H1 (cell line): ENCODE measurements at regions not wholly inside any gene's neighbourhood (a gene's known extent, or its start where the extent isn't known, plus 50 kb on each side); places are given as distances from the start of the nearest gene placed in this dataset.

Experiments used
- CTCF ChIA-PET: fragments of 300-600 bp; sonication (Branson Sonifier 250); formaldehyde crosslinking; loops from one replicate; lab custom pipeline; 2021; ENCODE audit not compliant: partially characterized antibody; lab: Charles Lee
- POLR2A ChIA-PET: fragments of 300-600 bp; sonication (Branson Sonifier 250); formaldehyde crosslinking; loops from one replicate; lab custom pipeline; 2021; ENCODE audit warnings: inconsistent platforms; ENCODE audit not compliant: partially characterized antibody; lab: Charles Lee
- DNase-seq, 2 experiments: peaks; one replicate each; pipeline versions ENCODE4 v3.0.0 to v3.0.0-alpha.2; 2010 to 2022; ENCODE audit warnings: low spot score in 2 of 2, low read depth in 1 of 2, mixed read lengths in 1 of 2
- FAIRE-seq: peaks from 2 replicates; lab custom pipeline; 2011; peaks lifted over from hg19 to GRCh38; lab: Jason Lieb, UNC
- H2AFZ ChIP-seq: 2 replicates; pipeline ENCODE4 v1.8.1; 2012; ENCODE audit warnings: low read length, inconsistent platforms
- H2AK5ac ChIP-seq: 2 replicates; pipeline ENCODE4 v1.6.1; 2013; ENCODE audit warnings: low read depth, low read length
- H2BK120ac ChIP-seq: replicated peaks from 2 replicates; pipeline ENCODE3; 2013; ENCODE audit warnings: low read depth, low read length, inconsistent platforms
- H2BK12ac ChIP-seq: 2 replicates; pipeline ENCODE4 v1.6.1; 2013; ENCODE audit warnings: low read depth, low read length
- H2BK15ac ChIP-seq: 2 replicates; pipeline ENCODE4 v1.6.1; 2013; ENCODE audit warnings: low read length
- H2BK20ac ChIP-seq: 2 replicates; pipeline ENCODE4 v1.6.1; 2013; ENCODE audit warnings: low read length
- H2BK5ac ChIP-seq: 2 replicates; pipeline ENCODE4 v1.6.1; 2013; ENCODE audit warnings: low read depth, low read length
- H3K14ac ChIP-seq: 2 replicates; pipeline ENCODE4 v1.6.1; 2013; ENCODE audit warnings: inconsistent platforms; ENCODE audit not compliant: insufficient read length
- H3K18ac ChIP-seq: 2 replicates; pipeline ENCODE4 v1.6.1; 2013; ENCODE audit warnings: low read length; ENCODE audit errors: extremely low read depth
- H3K23ac ChIP-seq: 2 replicates; pipeline ENCODE4 v1.6.1; 2013; ENCODE audit warnings: inconsistent platforms; ENCODE audit not compliant: insufficient read length
- H3K23me2 ChIP-seq: 2 replicates; pipeline ENCODE4 v1.6.1; 2013; ENCODE audit warnings: low read depth, low read length
- H3K27ac ChIP-seq: 2 replicates; pipeline ENCODE4 v1.6.1; 2011; ENCODE audit warnings: low read depth, low read length, inconsistent platforms
- H3K27me3 ChIP-seq, 4 experiments: replicated peaks in 1 of 4; 1 replicate in 1 of 4; 2 replicates in 3 of 4; pipeline versions ENCODE4 v1.6.1 to v1.8.1; 2011 to 2013; ENCODE audit warnings: low read length in 3 of 4, mild to moderate bottlenecking in 3 of 4, inconsistent platforms in 2 of 4, mixed read lengths in 2 of 4, moderate library complexity in 1 of 4; ENCODE audit not compliant: control insufficient read depth in 3 of 4, insufficient read depth in 3 of 4; ENCODE audit errors: extremely low read depth in 1 of 4
- H3K36me3 ChIP-seq, 4 experiments: 2 replicates each; pipeline versions ENCODE4 v1.6.1 to v1.8.1; 2011 to 2013; ENCODE audit warnings: mild to moderate bottlenecking in 4 of 4, low read length in 3 of 4, moderate library complexity in 2 of 4, control low read depth in 1 of 4, inconsistent platforms in 1 of 4; ENCODE audit not compliant: insufficient read depth in 4 of 4, control insufficient read depth in 2 of 4
- H3K4ac ChIP-seq: replicated peaks from 2 replicates; pipeline ENCODE3; 2013; ENCODE audit warnings: low read length, low read depth, mixed read lengths, inconsistent platforms; ENCODE audit not compliant: insufficient read length
- H3K4me1 ChIP-seq, 4 experiments: replicated peaks in 1 of 4; 1 replicate in 1 of 4; 2 replicates in 3 of 4; pipeline versions ENCODE4 v1.6.1 to v1.8.1; 2011 to 2013; ENCODE audit warnings: low read length in 3 of 4, inconsistent platforms in 2 of 4, mixed read lengths in 1 of 4; ENCODE audit not compliant: insufficient read depth in 4 of 4, control insufficient read depth in 3 of 4
- H3K4me2 ChIP-seq, 2 experiments: 2 replicates each; pipeline versions ENCODE4 v1.6.1 to v1.8.1; 2011 to 2013; ENCODE audit warnings: low read depth in 2 of 2, low read length in 2 of 2, control low read depth in 1 of 2, inconsistent platforms in 1 of 2, mild to moderate bottlenecking in 1 of 2; ENCODE audit not compliant: insufficient read depth in 1 of 2
- H3K4me3 ChIP-seq, 4 experiments: fragments of 200-600, 300-600 bp in 1 of 4; sonication (generic), shearing (Covaris generic), sonication (Bioruptor Twin) in 1 of 4; 2 replicates each; pipeline versions ENCODE4 v1.5.1 to v1.8.1; 2011 to 2016; ENCODE audit warnings: low read length in 4 of 4, low read depth in 3 of 4, control low read depth in 2 of 4, inconsistent platforms in 2 of 4, mild to moderate bottlenecking in 2 of 4, mixed read lengths in 1 of 4, moderate library complexity in 1 of 4; ENCODE audit not compliant: insufficient read depth in 2 of 4; ENCODE audit errors: extremely low read depth in 1 of 4
- H3K56ac ChIP-seq: replicated peaks from 2 replicates; pipeline ENCODE3; 2013; ENCODE audit warnings: low read depth, mild to moderate bottlenecking, mixed read lengths, low read length, inconsistent platforms; ENCODE audit not compliant: insufficient read length
- H3K79me1 ChIP-seq: 2 replicates; pipeline ENCODE4 v1.6.1; 2013; ENCODE audit warnings: low read depth, low read length, control low read depth
- H3K79me2 ChIP-seq, 2 experiments: 2 replicates each; pipeline versions ENCODE4 v1.6.1 to v1.8.1; 2012 to 2013; ENCODE audit warnings: low read length in 2 of 2, mild to moderate bottlenecking in 2 of 2, inconsistent platforms in 1 of 2; ENCODE audit not compliant: insufficient read depth in 2 of 2, control insufficient read depth in 1 of 2
- H3K9ac ChIP-seq, 4 experiments: replicated peaks in 1 of 4; 1 replicate in 1 of 4; 2 replicates in 3 of 4; pipeline versions ENCODE4 v1.6.1 to v1.8.1; 2011 to 2013; ENCODE audit warnings: low read depth in 3 of 4, low read length in 3 of 4, control low read depth in 2 of 4, mild to moderate bottlenecking in 2 of 4, moderate library complexity in 2 of 4, inconsistent platforms in 1 of 4; ENCODE audit errors: extremely low read depth in 1 of 4
- H3K9me3 ChIP-seq, 2 experiments: 2 replicates each; pipeline versions ENCODE4 v1.6.1 to v1.8.1; 2012 to 2013; ENCODE audit warnings: mild to moderate bottlenecking in 2 of 2, moderate library complexity in 2 of 2, control low read depth in 1 of 2, inconsistent platforms in 1 of 2, low read depth in 1 of 2, low read length in 1 of 2, mixed read lengths in 1 of 2; ENCODE audit not compliant: insufficient read depth in 2 of 2
- H4K20me1 ChIP-seq, 2 experiments: replicated peaks in 1 of 2; 2 replicates each; pipeline versions ENCODE3 to v1.8.1; 2011 to 2013; ENCODE audit warnings: inconsistent platforms in 2 of 2, low read length in 2 of 2, mild to moderate bottlenecking in 1 of 2; ENCODE audit not compliant: insufficient read depth in 2 of 2, control insufficient read depth in 1 of 2
- H4K5ac ChIP-seq: 2 replicates; pipeline ENCODE4 v1.6.1; 2013; ENCODE audit warnings: low read length, low read depth, mixed read lengths, inconsistent platforms; ENCODE audit not compliant: insufficient read length
- H4K8ac ChIP-seq: 2 replicates; pipeline ENCODE4 v1.8.0; 2013; ENCODE audit warnings: mild to moderate bottlenecking, moderate library complexity, low read length, inconsistent platforms; ENCODE audit not compliant: insufficient read depth; ENCODE audit errors: extremely low read depth
- H4K91ac ChIP-seq: replicated peaks from 2 replicates; pipeline ENCODE3; 2013; ENCODE audit warnings: low read length, mixed read lengths, inconsistent platforms; ENCODE audit not compliant: insufficient read length
- POLR2A ChIP-seq, 2 experiments: IDR thresholded peaks; 1 replicate in 1 of 2; 2 replicates in 1 of 2; pipeline ENCODE4 v1.6.1; 2011; ENCODE audit warnings: low read depth in 2 of 2, low read length in 2 of 2, mild to moderate bottlenecking in 2 of 2; ENCODE audit errors: control extremely low read depth in 1 of 2
- WGBS, 2 experiments: shearing (Covaris generic) in 1 of 2; methylation state at CpG; one replicate each; pipeline versions ENCODE4 v1.1.6 to v1.1.7; 2013 to 2015; ENCODE audit warnings: low lambda C conversion rate in 2 of 2, mixed read lengths in 2 of 2, inconsistent platforms in 1 of 2, low coverage in 1 of 2, missing lambda C conversion rate in 1 of 2; ENCODE audit not compliant: insufficient replicate concordance in 2 of 2, insufficient coverage in 1 of 2, insufficient read length in 1 of 2; ENCODE audit errors: extremely low coverage in 1 of 2, missing lambda C conversion rate in 1 of 2; 5-methylcytosine and 5-hydroxymethylcytosine counted together

GRCh38 chr16:80433623-80434022 lies 107.2 kb upstream of the DYNLRB2 start:
- Histone ChIP-seq H3K14ac (no peak overlapping the region), H3K4me1 (no peaks in the 10 kb centered on the region), H2BK5ac (no peak overlapping the region), H3K79me1 (no peaks in the 10 kb centered on the region), H2BK12ac (no peak overlapping the region), H3K27me3 (no peaks in the 10 kb centered on the region), H2BK20ac (no peak overlapping the region), H4K8ac (no peak overlapping the region), H3K9me3 (peaks cover 0 to 6% of the 10 kb centered on the region in 2 experiments; a peak in 1 of 4 replicates), H4K20me1 (no peaks in the 10 kb centered on the region), H3K4me3 (no peak overlapping the region), H3K4ac (no peak overlapping the region), H3K9ac (no peak overlapping the region), H3K23me2 (no peaks in the 10 kb centered on the region), H3K18ac (no peak overlapping the region), H4K91ac (no peak overlapping the region), H2BK15ac (no peak overlapping the region), H3K56ac (no peak overlapping the region), H2BK120ac (no peak overlapping the region), H2AK5ac (no peak overlapping the region), H2AFZ (no peak overlapping the region), H3K27ac (no peak overlapping the region), H4K5ac (no peak overlapping the region), H3K23ac (no peak overlapping the region), H3K36me3 (no peaks in the 10 kb centered on the region), H3K4me2 (no peak overlapping the region), H3K79me2 (no peaks in the 10 kb centered on the region)
- FAIRE-seq = no peak
- POLR2A ChIA-PET = no interaction called here
- WGBS, 2 experiments = 78% methylated on average over 2 of the region's 2 CpGs; no CpG with 5 or more reads in 1 of the 2 experiments
- no peak for DNase-seq
- CTCF ChIA-PET = interaction anchor here (0.6 to 1.0 kb wide), 3 partner anchors 33 to 270 kb away, joined by 3 read pairs; no protein-coding TSS in a partner anchor
- TF ChIP-seq POLR2A (IDR thresholded peaks at IDR 0.05; ENCODE audit: control extremely low read depth in 1 of 2, low read depth in 2 of 2, low read length in 2 of 2) = no peak
